GM18519 (cell line): ENCODE measurements at regions not wholly inside any gene's neighbourhood (a gene's known extent, or its start where the extent isn't known, plus 50 kb on each side); places are given as distances from the start of the nearest gene placed in this dataset.
A peak's percentile ranks its signal among the peaks of the same experiment; 100 is the strongest.

Experiments used
- ATAC-seq: cut with Tn5 transposase; IDR thresholded peaks from one replicate; pipeline ENCODE4 v1.9.1; 2021; ENCODE audit warnings: mild to moderate bottlenecking, moderate library complexity; ENCODE audit not compliant: unreplicated experiment, low FRiP score

DNA sequence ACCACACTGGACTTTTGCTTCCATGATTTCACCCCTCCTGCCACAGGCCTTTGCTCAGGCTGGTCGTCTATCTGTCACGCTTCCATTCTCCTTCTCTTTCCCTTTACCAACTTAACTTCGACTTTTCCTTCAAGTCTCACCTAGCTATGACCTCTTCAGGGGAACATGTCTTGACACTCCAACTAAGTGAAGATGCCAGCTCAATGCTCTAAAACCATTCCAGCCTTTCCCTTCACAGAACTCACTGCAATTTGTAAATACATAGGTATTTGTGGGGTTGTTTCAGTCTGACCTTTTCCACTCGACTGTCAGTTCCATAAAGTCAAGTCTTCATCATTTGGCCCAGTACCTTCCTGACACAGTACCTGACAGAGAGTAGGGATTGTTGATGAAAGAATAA, 358.6 kb upstream of the CAMK1G start:
- ATAC-seq = no peak

DNA sequence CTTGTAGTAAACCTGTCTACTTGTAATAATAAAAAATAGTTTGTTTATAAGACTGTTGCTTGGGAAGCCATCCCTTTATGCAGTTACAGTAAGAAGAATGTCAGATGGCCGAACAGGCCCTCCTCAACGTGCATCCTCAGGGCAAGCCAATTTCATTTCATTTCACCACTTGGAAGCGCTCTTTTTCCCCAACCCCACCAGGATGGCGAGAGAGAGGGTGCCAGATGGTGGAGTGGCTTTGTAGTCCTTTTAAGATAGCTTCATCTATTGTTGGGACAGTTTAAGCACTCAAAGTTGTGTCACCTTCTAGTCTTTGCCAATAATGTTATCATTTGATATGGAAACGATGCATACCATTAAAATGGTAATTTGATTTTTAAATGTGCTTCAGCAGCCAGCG, 356.3 kb upstream of the CAMK1G start:
- ATAC-seq = no peak

DNA sequence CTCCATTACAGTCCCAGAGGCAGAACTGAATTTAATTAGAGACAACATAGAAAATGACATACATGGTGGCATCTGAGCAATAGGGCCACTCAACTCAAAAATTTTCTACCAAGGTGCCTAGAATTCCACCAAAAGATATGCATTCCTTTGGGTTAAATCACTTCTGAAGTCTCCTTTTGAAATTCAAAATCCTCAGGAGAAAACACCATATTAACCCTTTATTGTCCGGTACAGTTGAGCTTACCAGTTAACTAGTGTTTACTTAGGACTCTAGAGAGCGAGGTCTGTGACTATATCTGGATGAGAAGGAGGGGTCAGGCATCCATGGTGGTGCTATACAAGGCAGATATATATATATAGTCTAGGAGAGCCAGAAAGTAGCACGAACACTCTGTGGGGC, 355.6 kb upstream of the CAMK1G start:
- ATAC-seq = no peak

DNA sequence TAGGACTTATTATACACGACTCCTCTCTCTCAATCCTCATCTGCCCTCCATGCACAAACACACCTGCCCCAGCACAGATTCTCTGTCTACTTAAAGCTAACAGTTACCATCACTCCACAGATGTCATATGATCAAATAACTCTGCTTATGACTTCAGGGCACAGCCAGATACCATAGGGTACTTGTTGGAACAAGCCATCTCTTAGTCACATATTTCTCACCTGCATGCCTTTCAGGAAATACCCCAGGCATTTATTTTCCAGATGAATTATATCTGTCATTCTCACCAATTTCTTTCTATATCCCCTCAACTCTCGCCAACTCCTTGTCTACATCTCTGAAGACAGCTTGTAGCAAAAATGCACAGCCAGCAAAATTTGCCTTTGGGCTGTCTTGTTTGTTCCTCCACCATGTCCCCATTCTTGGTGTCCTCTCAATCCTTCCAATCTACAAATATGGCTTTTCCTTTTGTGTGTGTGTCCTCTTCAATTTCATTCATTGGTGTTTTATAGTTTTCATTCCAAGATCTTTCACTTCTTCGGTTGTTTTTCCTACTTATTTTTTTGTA, 353.9 kb upstream of the CAMK1G start:
- no peak for ATAC-seq

DNA sequence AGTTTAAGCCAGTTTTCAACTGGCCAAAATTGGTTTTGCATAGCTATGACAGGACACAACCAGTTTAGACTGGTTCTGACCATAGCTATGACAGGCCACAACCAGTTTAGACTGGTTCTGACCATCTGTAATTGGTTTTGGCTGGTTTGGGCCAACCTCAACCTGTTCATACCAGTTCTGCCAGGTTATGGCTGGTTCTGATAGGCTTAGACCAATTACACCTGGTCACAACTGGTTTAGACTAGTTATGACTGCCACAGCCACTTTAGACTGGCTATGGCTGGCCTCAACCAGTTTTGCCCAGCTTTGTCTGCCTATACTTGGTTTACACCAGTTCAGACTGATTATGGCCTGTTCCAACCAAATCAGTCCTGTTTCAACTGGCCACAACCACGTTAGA, 353.2 kb upstream of the CAMK1G start:
- no peak for ATAC-seq

DNA sequence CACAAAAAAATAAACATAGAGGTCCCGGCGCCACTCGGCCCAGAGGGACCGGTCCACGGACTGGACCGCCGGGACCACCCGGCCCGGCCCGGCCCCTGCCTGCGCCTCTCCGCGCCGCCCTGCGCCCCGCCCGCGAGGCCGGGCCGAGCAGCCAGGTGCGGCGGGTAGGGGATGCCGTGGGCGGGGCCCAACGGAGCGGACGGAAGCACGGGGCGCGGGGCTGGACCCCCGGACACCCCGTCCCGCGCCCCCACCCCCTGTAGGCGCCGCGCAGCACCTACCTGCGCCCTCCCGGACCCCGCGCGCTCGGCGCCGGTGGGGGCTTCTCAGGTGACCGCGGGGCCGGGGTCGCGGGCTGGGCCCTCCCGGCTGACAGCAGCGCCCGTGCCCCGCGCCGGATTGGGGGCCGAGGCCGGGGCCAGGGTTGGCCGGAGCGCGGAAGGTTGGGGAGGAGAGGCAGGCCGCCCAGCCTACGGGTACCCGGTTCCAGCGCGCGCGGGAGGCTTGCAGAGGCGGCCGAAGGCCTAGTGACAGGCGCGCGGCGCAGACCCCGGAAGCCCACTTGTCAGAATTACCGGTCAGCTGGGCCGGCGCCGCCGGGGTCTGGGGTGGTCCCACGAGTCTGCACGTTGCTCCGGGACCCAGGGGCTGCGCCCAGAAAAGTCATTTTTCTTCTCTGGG, 351.9 kb upstream of the CAMK1G start:
- ATAC-seq = no peak

DNA sequence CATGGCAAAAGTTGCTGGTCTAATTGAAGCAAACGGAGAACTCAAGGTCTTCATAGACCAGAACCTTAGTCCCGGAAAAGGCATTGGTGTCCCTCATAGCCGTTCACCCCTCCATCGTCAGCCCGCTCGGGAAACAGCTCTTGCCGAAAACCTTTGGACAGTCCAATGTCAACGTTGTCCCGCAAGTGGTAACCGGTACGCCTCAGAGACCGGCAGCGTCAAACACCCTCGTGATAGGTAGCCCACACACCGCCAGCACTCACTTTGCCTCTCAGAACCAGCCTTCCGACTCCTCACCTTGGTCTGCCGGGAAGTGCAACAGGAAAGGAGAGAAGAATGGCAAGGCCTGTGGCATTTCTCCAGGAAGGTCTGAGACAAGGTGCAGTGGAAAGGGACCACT, 351.3 kb upstream of the CAMK1G start:
- no peak for ATAC-seq

DNA sequence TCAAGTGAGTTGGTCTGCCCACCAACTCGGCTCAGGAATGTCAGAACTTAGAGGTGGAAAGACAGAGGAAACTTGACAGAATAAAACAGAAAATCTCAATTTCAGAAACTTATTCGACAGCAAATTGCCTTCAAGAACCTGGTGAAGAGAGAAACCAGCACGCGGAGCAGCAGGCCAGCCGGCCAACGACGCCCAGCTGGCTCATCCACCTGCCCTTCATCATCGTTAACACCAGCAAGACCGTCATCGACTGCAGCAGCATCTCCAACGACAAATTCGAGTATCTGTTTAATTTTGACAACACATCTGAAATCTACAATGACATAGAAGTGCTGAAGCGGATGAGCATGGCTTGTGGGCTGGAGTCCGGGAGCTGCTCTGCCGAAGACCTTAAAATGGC, 350.8 kb upstream of the CAMK1G start:
- no peak for ATAC-seq

DNA sequence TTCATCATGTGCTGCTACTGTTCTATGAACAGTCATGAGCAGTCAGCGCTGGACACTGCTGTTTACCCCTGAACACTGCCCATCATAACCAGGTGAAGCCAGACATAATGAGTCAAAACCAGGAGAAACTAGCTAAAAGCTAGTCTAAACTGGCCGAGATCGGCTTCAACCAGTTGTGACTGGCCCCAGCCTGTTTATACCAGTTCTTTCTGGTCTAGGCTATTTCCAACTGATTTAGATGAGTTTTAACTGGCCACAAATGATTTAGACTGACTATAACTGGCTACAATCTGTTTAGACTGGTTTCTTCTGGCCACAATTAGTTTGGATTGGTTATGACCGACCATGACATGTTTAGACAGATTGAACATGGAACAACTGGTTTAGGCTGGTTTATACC, 348.3 kb upstream of the CAMK1G start:
- ATAC-seq = no peak

DNA sequence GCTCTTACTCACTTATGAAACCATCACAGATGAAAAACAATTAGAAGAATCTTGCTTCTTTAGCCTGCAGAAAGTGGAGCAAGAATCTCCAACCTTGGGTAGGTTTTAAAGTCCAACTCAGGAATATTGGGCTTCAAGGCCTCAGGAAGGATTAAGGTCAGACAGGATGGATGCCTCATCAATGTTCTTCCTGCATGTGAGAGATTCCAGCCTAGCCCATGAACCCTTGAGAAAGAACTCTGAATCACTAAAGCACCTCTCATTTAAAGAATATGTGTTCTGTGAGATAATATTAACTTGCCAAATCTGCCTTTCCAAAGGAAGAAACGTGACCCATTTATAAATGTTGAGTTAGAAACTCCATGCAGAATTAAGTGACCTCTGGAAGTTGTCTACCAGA, 345.2 kb upstream of the CAMK1G start:
- no peak for ATAC-seq

DNA sequence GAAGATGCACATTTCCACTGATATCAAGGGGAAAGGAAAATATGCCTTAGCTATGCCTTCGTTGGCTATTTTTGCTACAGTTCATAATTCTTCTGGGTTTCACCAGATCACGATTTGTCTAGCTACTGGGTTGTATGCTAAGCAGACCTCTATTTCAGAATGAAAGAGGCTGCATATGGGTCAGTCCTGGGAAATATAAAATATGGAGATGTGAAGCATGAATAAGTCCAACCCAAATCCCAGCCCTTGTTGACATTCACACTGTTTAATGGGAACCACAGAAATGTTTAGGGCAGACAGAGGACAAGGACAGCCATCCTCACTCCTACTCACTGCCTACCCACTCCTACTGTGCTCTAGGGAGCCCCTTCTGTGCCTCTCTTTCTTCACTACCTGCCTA, 343.2 kb upstream of the CAMK1G start:
- no peak for ATAC-seq

DNA sequence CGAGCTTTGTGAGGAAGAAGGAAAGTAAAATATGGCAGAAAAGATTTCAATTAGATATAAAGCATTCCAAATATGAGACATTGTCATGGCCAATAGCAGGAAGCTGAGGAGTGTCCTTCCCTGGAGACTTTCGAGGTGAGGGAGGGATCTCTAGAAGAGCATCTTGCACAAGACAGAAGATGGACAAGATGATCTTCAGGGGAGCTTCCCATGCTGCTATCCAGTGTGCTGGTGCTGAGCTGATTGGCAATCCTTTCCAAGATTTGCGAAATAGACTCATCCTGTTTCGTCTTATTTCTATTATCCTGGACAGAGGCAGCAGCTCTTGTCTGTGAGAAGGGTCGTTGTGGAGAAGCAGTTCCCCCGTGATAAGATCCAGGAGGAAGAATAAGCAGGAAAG, 342.0 kb upstream of the CAMK1G start:
- ATAC-seq = no peak

DNA sequence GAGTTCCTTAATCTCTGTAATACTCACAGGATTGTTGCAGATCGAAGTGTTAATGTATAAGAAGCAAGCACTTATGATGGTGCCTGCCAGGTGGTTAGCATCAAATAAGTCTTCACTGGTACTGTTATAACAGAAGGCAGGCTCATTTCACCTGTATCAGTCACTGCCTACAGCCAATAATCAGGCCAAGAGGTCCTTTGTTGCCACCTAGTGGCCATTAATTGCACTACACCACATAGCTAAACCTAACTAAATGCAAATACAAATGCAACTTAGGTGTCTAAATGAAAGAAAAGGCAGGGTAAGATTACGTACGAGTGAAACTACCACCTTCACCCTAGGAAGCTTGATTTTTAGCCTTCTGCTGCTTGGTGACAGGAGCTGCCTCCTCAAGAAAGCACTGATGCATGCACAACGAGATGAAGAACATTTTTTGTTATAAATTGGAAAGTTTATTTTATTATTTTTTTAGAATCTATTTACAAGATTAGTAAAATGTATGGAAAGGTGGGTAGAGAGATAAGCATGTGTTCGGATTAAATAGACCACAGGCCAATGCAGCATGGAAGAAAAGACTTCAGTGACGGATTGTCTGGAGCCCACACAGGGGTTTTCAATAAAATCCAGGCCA, 334.8 kb upstream of the CAMK1G start:
- ATAC-seq = peak; percentile 90

DNA sequence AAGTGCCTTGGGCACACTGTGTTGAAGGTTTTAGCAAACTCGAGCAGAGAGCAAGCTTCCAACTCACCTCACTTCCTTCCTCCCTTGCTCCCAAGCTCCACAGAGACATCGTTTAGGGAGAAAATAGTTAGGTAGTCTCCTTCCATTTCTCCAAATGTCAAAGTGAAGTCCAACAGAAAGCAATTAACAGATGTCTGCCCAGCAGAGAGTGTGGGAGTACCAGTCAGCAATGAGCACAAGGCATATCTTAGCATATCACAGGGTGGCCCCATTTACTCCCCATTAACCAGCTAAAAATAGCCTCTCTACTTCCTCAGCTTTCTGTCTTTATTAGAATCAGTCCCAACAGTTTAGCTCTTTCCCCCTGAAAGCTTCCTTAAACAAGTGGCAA, 334.2 kb upstream of the CAMK1G start:
- no peak for ATAC-seq

DNA sequence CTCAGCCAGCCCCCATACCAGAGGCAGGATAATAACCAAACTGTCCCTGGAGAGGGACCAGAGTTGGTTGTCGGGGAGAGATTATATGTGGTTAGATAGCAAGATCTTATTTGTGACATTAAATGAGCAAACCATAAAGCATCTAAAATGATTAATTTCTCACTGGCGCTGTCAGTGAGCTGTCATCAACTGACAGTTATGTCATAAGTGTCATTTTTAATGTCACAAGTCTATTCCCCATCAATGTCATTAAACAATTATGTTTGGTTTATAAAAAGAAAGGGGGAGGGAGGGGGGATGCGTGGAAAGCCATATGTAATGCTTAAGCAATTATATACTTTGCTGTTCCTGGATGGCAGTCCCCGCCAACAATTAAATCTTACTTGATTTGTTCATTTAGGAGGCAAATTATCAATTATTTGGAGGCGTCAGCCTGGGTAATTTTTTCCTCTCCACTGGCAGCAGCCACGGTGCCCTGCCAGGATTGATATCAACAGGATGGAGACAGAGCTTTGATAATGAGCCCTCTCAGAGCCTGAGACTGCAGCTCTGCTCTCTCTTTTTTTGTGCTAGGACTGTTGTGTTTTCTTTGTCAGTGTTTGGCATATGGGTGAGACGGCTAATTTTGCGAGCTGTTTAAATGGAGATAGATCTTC, 333.6 kb upstream of the CAMK1G start:
- no peak for ATAC-seq

DNA sequence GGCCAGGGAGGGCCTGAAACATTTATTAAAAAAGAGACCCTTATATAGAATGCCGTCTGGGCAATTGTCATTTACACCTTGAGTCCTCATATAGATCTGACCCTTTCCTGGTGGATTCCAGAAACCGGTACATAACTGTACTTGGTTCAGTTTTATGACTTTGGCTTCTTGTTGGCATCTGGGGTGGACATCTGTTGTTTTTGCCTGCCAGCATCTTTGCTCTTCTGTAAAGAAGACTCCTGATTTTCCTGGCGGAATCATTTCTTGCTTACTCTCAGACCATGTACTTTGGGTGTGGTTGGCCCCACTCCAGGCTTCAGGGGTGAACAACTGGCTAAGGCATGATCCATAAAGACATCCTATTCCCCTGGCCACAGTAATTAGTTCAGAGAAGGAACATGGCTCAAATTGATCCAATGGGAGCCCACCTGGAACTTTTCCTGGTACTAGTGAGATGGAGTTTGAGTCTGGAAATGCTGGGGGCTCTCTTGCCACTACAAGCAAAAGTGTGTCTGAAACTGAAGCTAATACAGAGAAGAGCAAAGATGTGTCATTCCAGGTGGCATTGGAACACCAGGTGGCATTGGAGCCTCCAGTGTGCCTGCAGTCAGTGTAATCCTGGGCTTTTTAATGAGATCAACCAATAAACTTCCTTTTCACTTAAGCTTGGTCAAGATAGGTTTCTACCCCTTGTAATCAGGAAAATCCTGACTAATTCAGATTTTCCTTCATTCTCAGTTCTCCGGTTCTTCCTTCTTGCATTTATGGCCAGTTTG, 332.5 kb upstream of the CAMK1G start:
- no peak for ATAC-seq

DNA sequence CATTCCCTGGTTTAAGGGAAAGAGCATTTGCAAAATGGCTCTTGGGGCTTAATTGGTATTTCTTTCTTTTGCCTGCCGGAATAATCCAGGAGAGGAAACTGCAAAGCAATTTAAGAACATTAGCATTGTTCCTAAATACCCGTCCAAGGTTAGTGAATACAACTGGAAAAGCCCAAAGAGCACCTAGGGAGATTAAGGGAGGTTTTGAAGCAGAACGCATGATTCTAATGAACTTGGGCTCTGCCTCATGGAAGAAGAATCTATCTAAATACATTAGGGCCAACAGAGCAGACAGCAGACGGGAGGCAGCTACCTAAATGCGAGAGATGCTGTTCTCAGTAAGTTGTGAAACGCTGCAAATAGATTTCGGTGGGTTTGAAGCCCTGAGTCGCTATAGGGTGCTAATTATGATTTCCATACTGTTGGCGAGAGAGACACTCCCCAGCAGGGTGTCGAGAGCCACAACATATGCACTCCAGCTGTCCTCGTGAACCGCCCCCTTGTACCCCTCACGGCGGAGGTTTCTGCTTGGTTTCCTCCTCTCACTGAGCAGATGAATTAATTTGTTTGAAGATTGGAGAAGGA, 326.7 kb upstream of the CAMK1G start:
- no peak for ATAC-seq

DNA sequence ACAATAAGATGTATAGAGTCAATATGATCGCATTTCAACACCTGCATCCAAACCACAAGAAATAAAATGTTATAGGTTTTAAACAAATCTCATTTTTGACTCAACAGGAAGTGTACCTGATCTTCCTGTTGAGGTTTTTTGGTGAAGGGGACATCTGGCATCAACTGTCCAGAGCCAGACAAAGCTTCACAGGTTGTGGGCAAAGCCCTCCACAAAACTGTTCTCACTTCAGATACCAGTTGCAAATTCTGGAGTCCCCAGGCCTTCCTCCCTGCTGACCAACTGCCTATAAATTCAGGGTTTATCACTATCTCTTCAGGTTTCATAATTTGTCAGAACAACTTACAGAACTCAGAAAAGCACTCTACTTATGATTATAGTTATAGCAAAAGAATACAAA, 326.1 kb upstream of the CAMK1G start:
- no peak for ATAC-seq

DNA sequence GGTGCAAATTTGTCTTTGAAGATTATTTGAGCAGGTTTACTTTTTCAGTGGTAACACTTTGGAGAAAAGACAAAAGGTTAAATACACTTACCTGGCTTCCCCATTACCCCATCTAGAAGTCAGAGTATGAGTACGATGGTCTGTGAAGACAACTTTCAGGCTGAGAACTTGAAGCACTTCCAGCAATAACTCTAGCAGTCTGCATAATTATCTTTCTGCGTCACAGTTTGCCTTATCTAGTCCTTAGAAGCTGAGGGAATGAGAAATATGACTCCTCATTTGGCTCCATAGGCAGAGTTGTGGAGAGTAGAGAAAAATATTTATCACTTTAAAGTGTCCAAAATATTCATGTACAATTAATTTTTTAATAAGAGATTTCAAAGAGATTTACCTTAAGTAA, 323.4 kb upstream of the CAMK1G start:
- no peak for ATAC-seq

DNA sequence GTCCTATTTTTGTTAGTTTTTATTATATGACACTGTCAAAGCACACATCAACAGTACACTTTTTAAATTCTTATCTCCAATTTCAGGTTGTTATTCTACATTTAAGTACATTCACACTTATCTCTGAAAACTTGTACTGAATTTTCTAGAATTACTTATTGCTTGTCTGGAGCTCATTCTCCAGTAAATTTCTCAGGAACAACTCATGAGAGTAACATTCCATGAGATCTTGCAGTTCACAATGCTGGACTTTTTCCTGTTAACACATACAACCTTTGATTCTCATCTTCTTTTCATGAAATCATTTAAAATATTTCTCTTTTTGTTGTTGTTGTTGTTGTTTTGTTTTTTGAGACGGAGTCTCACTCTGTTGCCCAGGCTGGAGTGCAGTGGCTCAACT, 320.9 kb upstream of the CAMK1G start:
- ATAC-seq = no peak

DNA sequence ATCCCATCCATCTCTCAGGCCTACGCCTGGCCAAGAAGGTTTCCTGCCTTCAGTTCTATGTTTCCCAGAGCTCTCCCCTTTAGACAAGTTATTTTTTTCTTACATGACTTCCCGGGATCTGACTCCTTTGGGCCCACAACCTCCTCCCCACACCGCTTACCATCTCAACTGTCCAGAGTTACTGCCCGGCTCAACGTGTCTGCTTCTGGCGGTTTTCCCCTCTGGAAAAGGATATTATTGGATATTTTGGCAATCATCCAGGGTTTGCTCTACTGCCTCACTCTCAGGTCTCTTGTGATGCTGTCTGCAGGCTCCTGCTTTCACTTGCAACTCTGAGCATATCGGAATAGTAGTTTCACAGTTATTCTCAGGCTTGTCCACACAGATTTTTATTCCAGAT, 318.2 kb upstream of the CAMK1G start:
- ATAC-seq = no peak
